Kidney epithelial cell (primary cell): ENCODE measurements at regions not wholly inside any gene's neighbourhood (a gene's known extent, or its start where the extent isn't known, plus 50 kb on each side); places are given as distances from the start of the nearest gene placed in this dataset.
"Not testable (repeated sequence)": the region's sequence is repeated elsewhere in the genome, so short reads cannot be mapped to it uniquely, and the experiment has no call there.

Source experiments
- DNase-seq: peaks from one replicate; pipeline ENCODE4 v3.0.0-alpha.2; 2010; ENCODE audit warnings: low read depth
- H3K27me3 ChIP-seq: 2 replicates; pipeline ENCODE4 v1.6.0; 2011; ENCODE audit warnings: low read length; ENCODE audit not compliant: control insufficient read depth, insufficient read depth
- H3K36me3 ChIP-seq: 2 replicates; pipeline ENCODE4 v1.5.1; 2011; ENCODE audit warnings: low read length; ENCODE audit not compliant: control insufficient read depth, insufficient read depth
- H3K4me3 ChIP-seq: 2 replicates; pipeline ENCODE4 v1.5.1; 2011; ENCODE audit warnings: low read depth, mild to moderate bottlenecking, control low read depth, low read length
- CTCF ChIP-seq: IDR thresholded peaks from 2 replicates; pipeline ENCODE4 v1.5.1; 2011; ENCODE audit warnings: mild to moderate bottlenecking, moderate library complexity, low read length, control low read depth, inconsistent platforms; ENCODE audit not compliant: insufficient read depth, poor library complexity, severe bottlenecking

GRCh38 chr3:182650568-182651128, 142.7 kb upstream of the ATP11B start:
- Histone ChIP-seq H3K36me3 (no peaks in the 10 kb centered on the region), H3K27me3 (no peaks in the 10 kb centered on the region), H3K4me3 (no peak overlapping the region)
- DNase-seq: peak; percentile 10
- no peak for TF ChIP-seq CTCF

GRCh38 chr3:182651461-182651860, 141.8 kb upstream of the ATP11B start:
- H3K27me3 ChIP-seq: no peaks in the 10 kb centered on the region
- no peak overlapping the region for H3K4me3 ChIP-seq
- H3K36me3 ChIP-seq: no peaks in the 10 kb centered on the region
- no peak for DNase-seq
- TF ChIP-seq CTCF: no peak

DNA sequence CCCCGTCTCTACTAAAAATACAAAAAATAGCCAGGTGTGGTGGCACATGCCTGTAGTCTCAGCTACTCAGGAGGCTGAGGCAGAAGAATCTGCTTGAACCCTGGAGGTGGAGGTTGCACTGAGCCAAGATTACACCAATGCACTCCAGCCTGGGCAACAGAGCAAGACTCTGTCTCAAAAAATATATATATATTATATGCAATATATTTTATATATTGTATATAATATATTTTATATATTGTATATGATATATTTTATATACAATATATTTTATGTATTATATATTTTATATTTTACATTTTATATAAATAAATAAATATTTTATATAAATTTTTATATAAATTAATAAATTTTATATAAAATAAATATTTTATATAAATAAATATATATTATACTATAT, 140.2 kb upstream of the ATP11B start:
- not testable (repeated sequence) for H3K4me3 ChIP-seq, DNase-seq, H3K27me3 ChIP-seq, H3K36me3 ChIP-seq

GRCh38 chr3:182668541-182668940, 124.8 kb upstream of the ATP11B start:
- no peaks in the 10 kb centered on the region for H3K27me3 ChIP-seq
- DNase-seq: no peak

GRCh38 chr3:182668974-182669373, 124.3 kb upstream of the ATP11B start:
- no peak for DNase-seq
- TF ChIP-seq CTCF: no peak
- no peaks in the 10 kb centered on the region for H3K27me3 ChIP-seq
- H3K36me3 ChIP-seq: no peaks in the 10 kb centered on the region
- H3K4me3 ChIP-seq: no peak overlapping the region

More at GRCh38 chr3:182668541-182668940, 124.8 kb upstream of the ATP11B start:
- H3K36me3 ChIP-seq: no peaks in the 10 kb centered on the region
- H3K4me3 ChIP-seq: no peak overlapping the region
- TF ChIP-seq CTCF: no peak

GRCh38 chr3:182671541-182671940, 121.8 kb upstream of the ATP11B start:
- DNase-seq: no peak
- Histone ChIP-seq H3K36me3 (no peaks in the 10 kb centered on the region), H3K4me3 (no peak overlapping the region), H3K27me3 (no peaks in the 10 kb centered on the region)
- TF ChIP-seq CTCF: no peak
